ENCODE measurements at regions not wholly inside any gene's neighbourhood (a gene's known extent, or its start where the extent isn't known, plus 50 kb on each side); places are given as distances from the start of the nearest gene placed in this dataset.
"Not testable (repeated sequence)": the region's sequence is repeated elsewhere in the genome, so short reads cannot be mapped to it uniquely, and the experiment has no call there.

- no peak for DNase-seq (ENCODE audit: low read depth)
- H3K4me3 ChIP-seq (ENCODE audit: low read length): no peak overlapping the region
- no peak for TF ChIP-seq CTCF (conservative IDR thresholded peaks at IDR 0.05; ENCODE audit: low read length)
Measured at GRCh38 chr22:11628651-11629511, 3899.1 kb upstream of the OR11H1 start.

DNA sequence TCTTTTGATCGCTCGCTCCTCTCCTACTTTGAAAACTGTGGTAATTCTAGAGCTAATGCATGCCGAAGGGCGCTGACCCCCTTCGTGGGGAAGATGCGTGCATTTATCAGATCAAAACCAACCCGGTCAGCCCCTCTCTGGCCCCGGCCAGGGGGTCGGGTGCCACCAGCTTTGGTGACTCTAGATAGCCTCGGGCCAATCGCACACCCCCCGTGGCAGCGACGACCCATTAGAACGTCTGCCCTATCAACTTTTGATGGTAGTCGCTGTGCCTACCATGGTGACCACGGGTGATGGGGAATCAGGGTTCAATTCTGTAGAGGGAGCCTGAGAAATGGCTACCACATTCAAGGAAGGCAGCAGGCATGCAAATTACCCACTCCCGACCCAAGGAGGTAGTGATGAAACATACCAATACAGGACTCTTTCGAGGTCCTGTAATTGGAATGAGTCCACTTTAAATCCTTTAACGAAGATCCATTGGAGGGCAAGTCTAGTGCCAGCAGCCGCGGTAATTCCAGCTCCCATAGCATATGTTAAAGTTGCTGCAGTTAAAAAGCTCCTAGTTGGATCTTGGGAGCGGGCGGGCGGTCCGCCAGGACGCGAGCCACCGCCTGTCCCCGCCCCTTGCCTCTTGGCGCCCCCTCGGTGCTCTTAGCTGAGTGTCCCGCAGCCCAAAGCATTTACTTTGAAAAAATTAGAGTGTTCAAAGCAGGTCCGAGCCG is 3898.2 kb upstream of the OR11H1 start:
- no peak for TF ChIP-seq CTCF (conservative IDR thresholded peaks at IDR 0.05; ENCODE audit: low read length)
- no peak overlapping the region for H3K4me3 ChIP-seq (ENCODE audit: low read length)
- no peak for DNase-seq (ENCODE audit: low read depth)

DNA sequence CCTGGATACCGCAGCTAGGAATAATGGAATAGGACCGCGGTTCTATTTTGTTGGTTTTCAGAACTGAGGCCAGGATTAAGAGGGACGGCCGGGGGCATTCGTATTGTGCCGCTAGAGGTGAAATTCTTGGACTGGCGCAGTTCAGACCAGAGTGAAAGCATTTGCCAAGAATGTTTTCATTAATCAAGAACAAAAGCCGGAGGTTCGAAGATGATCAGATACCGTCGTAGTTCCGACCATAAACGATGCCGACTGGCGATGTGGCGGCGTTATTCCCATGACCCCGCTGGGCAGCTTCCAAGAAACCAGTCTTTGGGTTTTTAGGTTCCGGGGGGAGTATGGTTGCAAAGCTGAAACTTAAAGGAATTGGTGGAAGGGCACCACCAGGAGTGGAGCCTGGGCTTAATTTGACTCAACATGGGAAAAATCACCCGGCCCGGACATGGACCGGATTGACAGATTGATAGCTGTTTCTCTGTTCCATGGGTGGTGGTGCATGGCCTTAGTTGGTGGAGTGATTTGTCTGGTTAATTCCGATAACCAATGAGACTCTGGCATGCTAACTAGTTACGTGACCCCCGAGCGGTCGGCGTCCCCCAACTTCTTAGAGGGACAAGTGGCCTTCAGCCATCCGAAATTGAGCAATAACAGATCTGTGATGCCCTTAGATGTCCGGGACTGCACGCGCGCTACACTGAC is 3897.5 kb upstream of the OR11H1 start:
- DNase-seq (ENCODE audit: low read depth): peak; percentile 42
- H3K4me3 ChIP-seq (ENCODE audit: low read length): not testable (repeated sequence)
